Esophagus muscularis mucosa (tissue), 4 donors: ENCODE measurements at regions not wholly inside any gene's neighbourhood (a gene's known extent, or its start where the extent isn't known, plus 50 kb on each side); places are given as distances from the start of the nearest gene placed in this dataset.

ENCODE experiments used
- EP300 ChIP-seq: sonication (generic); formaldehyde crosslinking; IDR thresholded peaks from one replicate; pipeline ENCODE4 v1.6.1; 2017; ENCODE audit warnings: antibody characterized with exemption
- POLR2A ChIP-seq: fragments of 450-650 bp; IDR thresholded peaks from one replicate; pipeline ENCODE4 v1.6.1; 2017; ENCODE audit warnings: antibody characterized with exemption, moderate library complexity, mild to moderate bottlenecking, low read depth
- POLR2AphosphoS5 ChIP-seq, 2 donors: sonication (generic); formaldehyde crosslinking; IDR thresholded peaks; one replicate each; pipeline ENCODE4 v1.6.1; 2017; ENCODE audit warnings: antibody characterized with exemption in 2 of 2
- TF ChIP-seq, protein P1 (sequence below), 3 experiments: fragments of 200-600 bp in 2 of 3; fragments of 450-650 bp in 1 of 3; sonication (generic) in 2 of 3; IDR thresholded peaks; one replicate each; pipeline ENCODE4 v1.5.1; 2017 to 2019; ENCODE audit warnings: antibody characterized with exemption in 3 of 3, mild to moderate bottlenecking in 2 of 3, moderate library complexity in 1 of 3

DNA sequence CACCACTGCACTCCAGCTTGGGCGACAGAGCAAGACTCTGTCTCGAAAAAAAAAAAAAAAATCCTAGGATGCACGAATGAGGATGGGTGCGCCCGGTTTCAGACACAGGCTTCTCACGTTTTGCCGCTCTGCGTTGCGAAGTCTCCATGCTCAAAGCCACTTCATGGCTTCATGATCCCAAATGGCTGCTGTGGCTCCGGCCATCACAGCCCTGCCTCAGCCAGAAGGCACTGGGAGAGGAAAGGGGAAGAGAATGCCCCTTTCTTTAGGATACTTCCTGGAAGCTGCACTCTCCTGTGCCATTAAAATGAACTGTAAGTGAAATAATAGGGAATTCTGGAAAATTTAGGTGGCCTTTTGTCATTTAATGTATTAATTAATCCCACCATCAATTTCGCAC lies 116.4 kb upstream of the ANO1 start:
- TF ChIP-seq POLR2AphosphoS5 (IDR thresholded peaks at IDR 0.05), result no peak
- no peak for TF ChIP-seq EP300
- TF ChIP-seq, protein P1, sequence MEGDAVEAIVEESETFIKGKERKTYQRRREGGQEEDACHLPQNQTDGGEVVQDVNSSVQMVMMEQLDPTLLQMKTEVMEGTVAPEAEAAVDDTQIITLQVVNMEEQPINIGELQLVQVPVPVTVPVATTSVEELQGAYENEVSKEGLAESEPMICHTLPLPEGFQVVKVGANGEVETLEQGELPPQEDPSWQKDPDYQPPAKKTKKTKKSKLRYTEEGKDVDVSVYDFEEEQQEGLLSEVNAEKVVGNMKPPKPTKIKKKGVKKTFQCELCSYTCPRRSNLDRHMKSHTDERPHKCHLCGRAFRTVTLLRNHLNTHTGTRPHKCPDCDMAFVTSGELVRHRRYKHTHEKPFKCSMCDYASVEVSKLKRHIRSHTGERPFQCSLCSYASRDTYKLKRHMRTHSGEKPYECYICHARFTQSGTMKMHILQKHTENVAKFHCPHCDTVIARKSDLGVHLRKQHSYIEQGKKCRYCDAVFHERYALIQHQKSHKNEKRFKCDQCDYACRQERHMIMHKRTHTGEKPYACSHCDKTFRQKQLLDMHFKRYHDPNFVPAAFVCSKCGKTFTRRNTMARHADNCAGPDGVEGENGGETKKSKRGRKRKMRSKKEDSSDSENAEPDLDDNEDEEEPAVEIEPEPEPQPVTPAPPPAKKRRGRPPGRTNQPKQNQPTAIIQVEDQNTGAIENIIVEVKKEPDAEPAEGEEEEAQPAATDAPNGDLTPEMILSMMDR (IDR thresholded peaks at IDR 0.05), result no peak
- TF ChIP-seq POLR2A, result no peak
